ENCODE measurements at regions not wholly inside any gene's neighbourhood (a gene's known extent, or its start where the extent isn't known, plus 50 kb on each side); places are given as distances from the start of the nearest gene placed in this dataset.
"Not testable (repeated sequence)": the region's sequence is repeated elsewhere in the genome, so short reads cannot be mapped to it uniquely, and the experiment has no call there.

DNA sequence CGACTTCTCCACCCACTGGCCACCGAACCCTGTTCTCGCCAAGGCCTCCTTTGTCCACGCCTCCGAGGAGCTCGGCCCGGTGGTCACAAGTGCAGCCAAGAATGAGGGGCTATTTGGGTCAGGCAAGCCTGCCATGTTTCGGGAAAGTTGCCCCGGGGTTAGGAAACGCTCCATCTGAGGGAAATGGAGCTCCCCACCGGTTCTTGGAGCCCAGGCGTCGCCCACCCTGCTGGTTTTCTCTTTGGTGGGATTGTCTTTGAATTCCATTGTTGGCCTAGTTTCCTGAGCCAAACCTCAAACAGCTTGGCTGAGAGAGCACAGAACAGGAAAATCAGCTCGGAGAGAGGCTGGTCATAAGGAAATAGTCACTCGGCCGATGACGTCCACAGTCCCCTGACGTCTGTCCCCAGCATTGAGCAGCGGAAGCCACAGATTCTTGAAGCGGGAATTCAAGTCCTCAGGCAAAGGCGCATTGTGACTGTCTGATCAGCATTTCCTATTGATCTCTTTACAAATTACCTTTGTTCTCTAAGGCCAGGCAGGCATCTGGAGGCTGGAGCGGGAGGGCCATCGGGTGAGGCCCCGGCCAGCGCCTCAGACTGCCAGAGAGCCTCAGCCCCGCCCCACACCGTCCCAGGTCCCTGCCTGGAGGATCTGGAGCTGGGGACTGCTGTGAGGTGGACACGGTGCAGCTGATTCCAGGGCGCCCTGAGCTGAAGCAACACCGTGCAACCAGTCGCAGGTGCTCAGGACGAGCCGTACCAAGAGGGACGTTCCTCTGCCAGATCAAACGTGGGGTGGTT, 138.6 kb downstream of the DLL1 start:
- Histone ChIP-seq H3K27ac (ENCODE audit: low read length) (no peak overlapping the region), H3K9me3 (ENCODE audit: control insufficient read depth, low read depth, low read length) (no peaks in the 10 kb centered on the region), H3K4me3 (ENCODE audit: low read length) (no peak overlapping the region), H3K9ac (ENCODE audit: low read length) (peak overlapping the region; percentile 7), H3K4me1 (ENCODE audit: control insufficient read depth, low read depth, low read length) (peaks cover 33% of the 10 kb centered on the region), H3K36me3 (ENCODE audit: control insufficient read depth, low read depth, low read length) (no peaks in the 10 kb centered on the region), H3K27me3 (ENCODE audit: control insufficient read depth, insufficient read depth, low read length) (peaks cover 19% of the 10 kb centered on the region)

DNA sequence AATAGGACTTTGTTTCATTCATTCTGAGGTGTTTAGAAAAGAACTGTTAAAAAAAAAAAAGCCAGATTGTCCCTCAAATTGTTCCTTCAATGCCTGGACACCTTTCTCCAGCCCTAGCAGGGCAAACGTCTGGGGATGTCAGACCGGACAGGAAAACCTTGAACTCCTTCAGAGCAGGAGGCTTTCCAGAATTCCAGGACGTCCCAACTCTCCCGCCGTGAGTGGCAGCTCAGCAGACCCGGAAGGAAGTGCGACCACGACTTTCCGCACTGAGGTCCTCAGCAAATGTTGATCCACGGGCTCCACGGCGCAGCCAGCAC, 139.1 kb downstream of the DLL1 start:
- peaks cover 33% of the 10 kb centered on the region for H3K4me1 ChIP-seq (ENCODE audit: control insufficient read depth, low read depth, low read length)
- H3K9ac ChIP-seq (ENCODE audit: low read length) = no peak overlapping the region
- no peaks in the 10 kb centered on the region for H3K9me3 ChIP-seq (ENCODE audit: control insufficient read depth, low read depth, low read length)
- peaks cover 20% of the 10 kb centered on the region for H3K27me3 ChIP-seq (ENCODE audit: control insufficient read depth, insufficient read depth, low read length)
- H3K36me3 ChIP-seq (ENCODE audit: control insufficient read depth, low read depth, low read length) = no peaks in the 10 kb centered on the region
- H3K4me3 ChIP-seq (ENCODE audit: low read length) = no peak overlapping the region
- no peak overlapping the region for H3K27ac ChIP-seq (ENCODE audit: low read length)

DNA sequence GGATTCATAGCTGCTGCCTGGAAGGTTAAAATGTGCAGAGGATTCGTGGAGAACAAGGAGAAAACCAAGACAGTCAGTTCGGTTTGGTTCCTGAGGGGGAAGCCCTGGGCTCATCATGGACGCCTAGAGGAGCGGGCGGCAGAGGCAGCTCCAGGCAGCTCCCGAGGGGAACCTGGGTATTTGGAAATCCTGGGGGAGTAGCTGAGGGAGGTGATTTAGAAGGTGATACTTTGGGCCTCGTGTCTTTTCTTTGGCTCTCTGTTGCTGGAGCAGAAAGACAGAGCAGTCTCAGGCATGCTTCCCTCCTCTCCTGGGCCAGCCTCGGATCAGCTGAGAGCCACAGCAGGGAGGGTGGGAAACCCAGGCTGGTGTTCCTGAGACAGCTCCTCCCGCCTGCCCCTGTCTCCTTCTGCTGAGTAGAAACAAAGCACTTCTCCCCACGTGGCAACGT, 139.5 kb downstream of the DLL1 start:
- Histone ChIP-seq H3K9ac (ENCODE audit: low read length) (no peak overlapping the region), H3K4me1 (ENCODE audit: control insufficient read depth, low read depth, low read length) (peaks cover 33% of the 10 kb centered on the region), H3K36me3 (ENCODE audit: control insufficient read depth, low read depth, low read length) (no peaks in the 10 kb centered on the region), H3K27ac (ENCODE audit: low read length) (no peak overlapping the region), H3K4me3 (ENCODE audit: low read length) (no peak overlapping the region), H3K9me3 (ENCODE audit: control insufficient read depth, low read depth, low read length) (no peaks in the 10 kb centered on the region), H3K27me3 (ENCODE audit: control insufficient read depth, insufficient read depth, low read length) (peaks cover 20% of the 10 kb centered on the region)

DNA sequence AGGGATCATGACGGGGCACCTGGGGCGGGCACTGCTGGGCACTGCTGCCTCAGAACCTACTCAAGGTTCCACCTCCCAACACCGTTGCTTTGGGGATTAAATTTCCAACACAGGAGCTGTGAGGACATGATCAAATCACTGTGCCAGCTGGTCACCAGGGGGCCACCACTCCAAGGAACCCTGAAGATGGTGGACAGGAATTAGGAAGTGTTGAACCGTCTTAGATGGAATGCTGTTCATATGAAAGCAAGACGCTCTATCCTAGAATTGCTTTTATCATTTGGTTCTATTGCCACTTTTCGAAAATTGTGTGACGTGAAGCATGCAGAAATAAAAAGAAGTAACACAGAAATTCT, 140.3 kb downstream of the DLL1 start:
- Histone ChIP-seq H3K9ac (ENCODE audit: low read length) (no peak overlapping the region), H3K9me3 (ENCODE audit: control insufficient read depth, low read depth, low read length) (no peaks in the 10 kb centered on the region), H3K36me3 (ENCODE audit: control insufficient read depth, low read depth, low read length) (no peaks in the 10 kb centered on the region), H3K4me3 (ENCODE audit: low read length) (no peak overlapping the region), H3K27ac (ENCODE audit: low read length) (no peak overlapping the region), H3K4me1 (ENCODE audit: control insufficient read depth, low read depth, low read length) (peaks cover 33% of the 10 kb centered on the region), H3K27me3 (ENCODE audit: control insufficient read depth, insufficient read depth, low read length) (peaks cover 20% of the 10 kb centered on the region)

DNA sequence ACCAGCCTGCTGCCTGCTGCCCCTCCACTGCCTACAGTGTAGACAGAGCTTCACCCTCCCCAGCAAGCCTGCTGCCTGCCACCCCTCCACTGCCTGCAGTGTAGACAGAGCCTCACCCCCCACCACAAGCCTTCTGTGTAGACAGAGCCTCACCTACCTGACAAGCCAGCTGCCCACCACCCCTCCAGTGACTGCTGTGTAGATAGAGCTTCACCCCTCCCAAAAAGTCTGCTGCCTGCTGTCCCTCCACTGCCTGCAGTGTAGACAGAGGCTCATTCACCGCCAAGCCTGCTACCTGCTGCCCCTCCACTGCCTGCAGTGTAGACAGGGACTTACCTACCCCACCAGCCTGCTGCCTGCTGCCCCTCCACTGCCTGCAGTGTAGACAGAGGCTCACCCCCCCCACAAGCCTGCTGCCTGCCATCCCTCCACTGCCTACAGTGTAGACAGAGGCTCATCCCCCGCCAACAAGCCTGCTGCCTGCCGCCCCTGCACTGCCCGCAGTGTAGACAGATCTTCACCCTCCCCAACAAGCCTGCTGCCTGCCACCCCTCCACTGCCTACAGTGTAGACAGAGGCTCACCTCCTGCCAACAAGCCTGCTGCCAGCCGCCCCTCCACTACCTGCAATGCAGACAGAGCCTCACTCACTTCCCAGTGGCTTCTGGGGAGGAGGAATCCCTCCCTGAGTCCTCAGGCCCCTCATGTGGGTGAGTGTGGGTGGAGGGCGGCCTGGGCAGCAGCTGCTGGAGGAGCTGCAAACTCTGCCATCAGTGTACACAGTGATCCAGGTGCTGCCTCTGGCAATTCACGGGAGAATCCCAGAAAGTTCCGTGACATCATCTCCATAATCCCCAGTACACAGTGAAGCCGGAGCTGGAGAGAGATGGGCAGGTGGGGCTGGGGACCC, 140.9 kb downstream of the DLL1 start:
- peaks cover 20% of the 10 kb centered on the region for H3K27me3 ChIP-seq (ENCODE audit: control insufficient read depth, insufficient read depth, low read length)

DNA sequence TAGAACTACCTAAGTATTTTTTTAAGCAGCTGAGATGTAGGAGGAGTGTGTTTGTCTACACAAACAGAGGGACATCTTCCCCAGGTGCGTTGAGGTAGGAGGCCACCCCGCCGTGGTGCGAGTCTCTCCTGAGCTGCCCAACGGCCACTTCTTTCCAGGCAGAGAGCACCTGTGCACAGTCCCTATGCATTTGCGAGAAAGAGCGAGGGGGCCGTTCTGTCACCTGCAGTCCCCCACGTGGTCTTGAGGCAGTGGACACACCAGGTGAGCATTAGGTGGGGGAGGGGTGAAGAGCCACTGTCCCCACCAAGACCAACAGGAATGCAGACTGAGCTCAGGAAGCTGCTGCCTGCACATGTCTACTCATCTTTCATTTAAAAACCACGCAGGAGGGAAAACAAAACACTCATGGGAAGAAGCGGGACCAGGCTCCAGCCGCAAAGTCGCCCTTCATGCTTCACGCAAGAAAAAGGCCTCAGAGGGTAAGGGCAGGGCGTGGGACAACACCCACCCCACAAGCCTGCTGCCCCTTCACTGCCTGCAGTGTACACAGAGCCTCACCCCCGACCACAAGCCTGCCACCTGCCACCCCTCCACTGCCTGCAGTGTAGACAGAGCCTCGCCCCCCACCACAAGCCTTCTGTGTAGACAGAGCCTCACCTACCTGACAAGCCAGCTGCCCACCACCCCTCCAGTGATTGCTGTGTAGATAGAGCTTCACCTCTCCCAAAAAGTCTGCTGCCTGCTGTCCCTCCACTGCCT, 142.0 kb downstream of the DLL1 start:
- Histone ChIP-seq H3K4me1 (ENCODE audit: control insufficient read depth, low read depth, low read length) (peaks cover 33% of the 10 kb centered on the region), H3K27me3 (ENCODE audit: control insufficient read depth, insufficient read depth, low read length) (peaks cover 20% of the 10 kb centered on the region), H3K27ac (ENCODE audit: low read length) (no peak overlapping the region), H3K9ac (ENCODE audit: low read length) (no peak overlapping the region), H3K9me3 (ENCODE audit: control insufficient read depth, low read depth, low read length) (no peaks in the 10 kb centered on the region), H3K4me3 (ENCODE audit: low read length) (no peak overlapping the region), H3K36me3 (ENCODE audit: control insufficient read depth, low read depth, low read length) (no peaks in the 10 kb centered on the region)

More for the DNA sequence above, 140.9 kb downstream of the DLL1 start:
- Histone ChIP-seq H3K9ac (ENCODE audit: low read length) (no peak overlapping the region), H3K9me3 (ENCODE audit: control insufficient read depth, low read depth, low read length) (no peaks in the 10 kb centered on the region), H3K36me3 (ENCODE audit: control insufficient read depth, low read depth, low read length) (no peaks in the 10 kb centered on the region), H3K27ac (ENCODE audit: low read length) (no peak overlapping the region), H3K4me1 (ENCODE audit: control insufficient read depth, low read depth, low read length) (peaks cover 33% of the 10 kb centered on the region), H3K4me3 (ENCODE audit: low read length) (no peak overlapping the region)

DNA sequence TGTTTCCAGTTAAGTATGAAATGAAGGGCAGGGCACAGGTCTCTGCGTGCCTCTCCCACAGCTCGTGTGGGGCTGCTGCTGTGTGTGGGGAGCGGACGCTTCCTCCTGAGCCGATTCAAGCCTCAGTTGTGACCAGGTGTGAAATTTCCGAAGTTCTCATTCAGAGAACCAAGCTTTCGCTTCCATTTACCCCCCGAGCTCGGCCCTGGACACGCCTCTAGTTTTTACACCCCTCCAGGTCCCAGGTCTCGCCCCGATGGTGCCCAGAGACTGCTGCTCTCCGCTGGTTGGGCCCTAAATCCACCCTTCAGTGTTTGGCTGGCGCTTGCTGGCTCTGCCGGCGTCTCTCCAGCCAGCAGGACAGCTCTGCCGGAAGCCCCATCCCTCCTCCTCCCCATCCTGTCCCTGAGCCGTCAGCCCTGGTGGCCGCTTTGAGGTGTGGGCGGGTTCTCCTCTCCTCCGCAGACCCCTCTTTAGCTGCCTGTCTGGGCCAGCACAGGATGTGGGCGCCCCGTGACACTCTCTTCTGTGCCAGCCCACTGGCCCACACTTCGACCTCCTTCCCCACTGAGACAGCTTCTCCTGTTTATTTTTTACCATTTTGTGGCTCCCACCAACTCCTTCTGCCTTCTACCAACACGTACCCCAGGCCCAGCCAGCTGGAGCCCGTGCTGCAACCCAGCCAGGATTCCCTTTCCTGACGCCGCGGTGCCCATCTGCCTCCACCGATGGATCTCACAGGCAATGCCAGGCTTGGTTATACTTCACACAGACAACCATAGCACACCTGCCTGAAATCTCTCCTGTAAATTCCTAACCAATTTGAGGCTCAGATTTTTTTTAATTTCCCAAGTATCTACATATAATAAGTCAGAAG, 142.8 kb downstream of the DLL1 start:
- H3K4me3 ChIP-seq (ENCODE audit: low read length) = no peak overlapping the region
- H3K9me3 ChIP-seq (ENCODE audit: control insufficient read depth, low read depth, low read length) = no peaks in the 10 kb centered on the region
- H3K27me3 ChIP-seq (ENCODE audit: control insufficient read depth, insufficient read depth, low read length) = peaks cover 20% of the 10 kb centered on the region
- no peak overlapping the region for H3K27ac ChIP-seq (ENCODE audit: low read length)
- H3K36me3 ChIP-seq (ENCODE audit: control insufficient read depth, low read depth, low read length) = no peaks in the 10 kb centered on the region
- H3K4me1 ChIP-seq (ENCODE audit: control insufficient read depth, low read depth, low read length) = peaks cover 28% of the 10 kb centered on the region
- no peak overlapping the region for H3K9ac ChIP-seq (ENCODE audit: low read length)

DNA sequence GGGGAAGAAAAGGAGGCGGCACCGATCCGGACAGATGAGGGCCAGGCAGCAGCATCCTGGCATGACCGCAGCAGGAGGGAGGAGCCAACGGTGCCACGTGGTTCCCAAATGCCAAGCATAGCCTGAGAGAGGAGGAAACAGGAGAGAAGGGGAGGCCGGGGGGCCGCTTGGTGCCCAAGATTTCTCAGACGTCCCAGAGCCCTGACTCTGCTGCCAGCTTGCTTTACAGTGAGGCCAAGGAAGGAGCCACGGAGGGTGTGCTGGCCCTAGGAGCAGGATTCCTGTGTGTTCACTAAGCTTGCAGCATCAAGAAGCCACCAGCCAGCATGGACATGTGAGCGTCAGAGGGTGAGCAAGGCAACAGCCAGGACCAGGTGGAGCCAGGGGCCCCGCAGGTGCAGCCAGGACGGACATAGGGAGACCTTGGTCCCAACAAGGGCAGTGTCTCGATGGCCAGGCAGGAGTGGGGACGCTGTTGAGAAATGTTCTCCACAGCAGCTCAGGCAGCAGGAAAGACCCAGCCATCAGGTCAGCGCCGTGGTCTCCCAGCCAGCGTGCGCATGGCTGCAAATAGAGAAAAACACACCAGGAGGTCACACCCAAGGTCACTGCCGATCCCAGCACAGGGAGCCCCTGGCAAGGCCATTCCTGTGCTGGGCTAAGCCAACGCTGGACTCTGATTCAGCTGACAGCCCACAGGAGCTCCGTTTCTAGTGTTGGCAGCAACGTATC, 143.7 kb downstream of the DLL1 start:
- H3K36me3 ChIP-seq (ENCODE audit: control insufficient read depth, low read depth, low read length) = no peaks in the 10 kb centered on the region
- H3K4me3 ChIP-seq (ENCODE audit: low read length) = no peak overlapping the region
- no peak overlapping the region for H3K9ac ChIP-seq (ENCODE audit: low read length)
- H3K27me3 ChIP-seq (ENCODE audit: control insufficient read depth, insufficient read depth, low read length) = peaks cover 20% of the 10 kb centered on the region
- peaks cover 21% of the 10 kb centered on the region for H3K4me1 ChIP-seq (ENCODE audit: control insufficient read depth, low read depth, low read length)
- no peak overlapping the region for H3K27ac ChIP-seq (ENCODE audit: low read length)
- H3K9me3 ChIP-seq (ENCODE audit: control insufficient read depth, low read depth, low read length) = no peaks in the 10 kb centered on the region

DNA sequence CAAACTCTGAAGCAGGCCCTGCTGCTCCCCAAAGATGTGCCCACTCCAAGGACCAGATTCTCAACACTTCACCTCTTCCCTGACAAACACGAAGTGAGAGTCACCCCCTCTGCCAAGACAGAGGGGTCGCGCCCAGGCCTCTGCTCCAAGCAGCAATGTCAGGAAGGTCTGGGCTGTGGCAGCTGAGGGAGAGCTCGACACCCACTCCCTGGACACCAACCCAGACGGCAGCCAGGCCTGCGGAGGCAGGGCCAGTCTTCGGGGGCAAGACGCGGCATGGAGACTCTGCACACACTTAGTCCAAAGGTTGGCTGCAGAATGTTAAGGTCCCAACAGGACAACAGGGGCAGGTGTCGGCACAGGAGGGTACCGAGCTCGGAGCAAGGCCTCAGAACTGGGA, 144.2 kb downstream of the DLL1 start:
- Histone ChIP-seq H3K27me3 (ENCODE audit: control insufficient read depth, insufficient read depth, low read length) (peaks cover 16% of the 10 kb centered on the region), H3K9me3 (ENCODE audit: control insufficient read depth, low read depth, low read length) (no peaks in the 10 kb centered on the region), H3K4me3 (ENCODE audit: low read length) (no peak overlapping the region), H3K27ac (ENCODE audit: low read length) (no peak overlapping the region), H3K4me1 (ENCODE audit: control insufficient read depth, low read depth, low read length) (peaks cover 15% of the 10 kb centered on the region), H3K36me3 (ENCODE audit: control insufficient read depth, low read depth, low read length) (no peaks in the 10 kb centered on the region), H3K9ac (ENCODE audit: low read length) (no peak overlapping the region)

DNA sequence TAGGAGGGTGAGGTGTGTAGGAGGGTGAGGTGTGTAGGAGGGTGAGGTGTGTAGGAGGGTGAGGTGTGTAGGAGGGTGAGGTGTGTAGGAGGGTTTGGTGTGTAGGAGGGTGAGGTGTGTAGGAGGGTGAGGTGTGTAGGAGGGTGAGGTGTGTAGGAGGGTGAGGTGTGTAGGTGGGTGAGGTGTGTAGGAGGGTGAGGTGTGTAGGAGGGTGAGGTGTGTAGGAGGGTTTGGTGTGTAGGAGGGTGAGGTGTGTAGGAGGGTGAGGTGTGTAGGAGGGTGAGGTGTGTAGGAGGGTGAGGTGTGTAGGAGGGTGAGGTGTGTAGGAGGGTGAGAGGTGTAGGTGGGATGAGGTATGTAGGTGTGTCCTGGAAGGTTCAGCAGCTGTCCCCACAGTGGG, 144.7 kb downstream of the DLL1 start:
- peaks cover 12% of the 10 kb centered on the region for H3K4me1 ChIP-seq (ENCODE audit: control insufficient read depth, low read depth, low read length)
- H3K4me3 ChIP-seq (ENCODE audit: low read length); H3K27ac ChIP-seq (ENCODE audit: low read length): not testable (repeated sequence)

More for the DNA sequence above, 144.7 kb downstream of the DLL1 start:
- not testable (repeated sequence) for H3K36me3 ChIP-seq (ENCODE audit: control insufficient read depth, low read depth, low read length); H3K9ac ChIP-seq (ENCODE audit: low read length); H3K9me3 ChIP-seq (ENCODE audit: control insufficient read depth, low read depth, low read length)
- H3K27me3 ChIP-seq (ENCODE audit: control insufficient read depth, insufficient read depth, low read length) = peaks cover 11% of the 10 kb centered on the region
